BJ (cell line): ENCODE measurements at regions not wholly inside any gene's neighbourhood (a gene's known extent, or its start where the extent isn't known, plus 50 kb on each side); places are given as distances from the start of the nearest gene placed in this dataset.

Experiments
- CTCF ChIA-PET: fragments of 350-600 bp; formaldehyde crosslinking; extraction: SDS; loops from one replicate; lab custom pipeline; 2021; ENCODE audit warnings: antibody characterized with exemption, inconsistent platforms; lab: Yijun Ruan, JAX
- POLR2A ChIA-PET: fragments of 300-600 bp; sonication (Branson Sonifier 250); formaldehyde crosslinking; extraction: SDS; loops from one replicate; lab custom pipeline; 2021; ENCODE audit warnings: antibody characterized with exemption; lab: Charles Lee
- DNase-seq: peaks from one replicate; pipeline ENCODE4 v3.0.0-alpha.2; 2011; ENCODE audit warnings: low read depth
- H3K27me3 ChIP-seq: 2 replicates; pipeline ENCODE4 v1.6.0; 2011; ENCODE audit warnings: low read length; ENCODE audit not compliant: control insufficient read depth, insufficient read depth
- H3K36me3 ChIP-seq: 2 replicates; pipeline ENCODE4 v1.5.1; 2011; ENCODE audit warnings: low read length; ENCODE audit not compliant: control insufficient read depth, insufficient read depth
- H3K4me3 ChIP-seq: 2 replicates; pipeline ENCODE4 v1.5.1; 2011; ENCODE audit warnings: low read depth, mild to moderate bottlenecking, control low read depth, low read length
- CTCF ChIP-seq: IDR thresholded peaks from 2 replicates; pipeline ENCODE4 v1.5.1; 2011; ENCODE audit warnings: low read depth, mild to moderate bottlenecking, control low read depth, inconsistent platforms, low read length, moderate library complexity; ENCODE audit not compliant: insufficient read depth

DNA sequence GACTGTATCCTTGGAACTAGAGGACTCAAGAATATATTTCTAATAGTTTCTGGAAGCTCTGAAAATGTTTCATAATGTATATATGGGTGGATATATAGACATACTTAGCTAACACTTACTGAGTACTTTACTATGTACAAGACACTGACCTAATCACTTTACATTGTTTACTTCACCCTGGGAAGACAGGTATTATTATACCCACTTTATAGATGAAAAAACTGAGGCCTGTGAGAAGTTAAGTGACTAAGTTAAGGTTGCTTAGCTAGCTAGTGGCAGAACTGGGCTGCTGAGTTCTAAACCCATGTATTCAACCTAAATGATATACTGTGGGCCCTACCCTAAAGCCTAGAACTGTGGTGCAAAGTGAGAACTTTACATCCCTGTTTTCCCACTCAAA, 79.1 kb upstream of the SSTR1 start:
- ChIA-PET POLR2A (no interaction called here), CTCF (interaction anchor here (0.9 kb wide), 1 partner anchor 139 kb away, joined by 3 read pairs; no protein-coding TSS in a partner anchor)
- TF ChIP-seq CTCF: no peak
- no peak for DNase-seq
- Histone ChIP-seq H3K36me3 (no peaks in the 10 kb centered on the region), H3K4me3 (no peak overlapping the region), H3K27me3 (no peaks in the 10 kb centered on the region)

GRCh38 chr14:38129192-38129591, 78.5 kb upstream of the SSTR1 start:
- Histone ChIP-seq H3K36me3 (no peaks in the 10 kb centered on the region), H3K27me3 (no peaks in the 10 kb centered on the region), H3K4me3 (no peak overlapping the region)
- CTCF ChIA-PET: interaction anchor here (0.8 to 0.9 kb wide), 2 partner anchors 48 to 139 kb away, joined by 3 read pairs; no protein-coding TSS in a partner anchor
- DNase-seq: no peak
- TF ChIP-seq CTCF: no peak
- POLR2A ChIA-PET: no interaction called here

DNA sequence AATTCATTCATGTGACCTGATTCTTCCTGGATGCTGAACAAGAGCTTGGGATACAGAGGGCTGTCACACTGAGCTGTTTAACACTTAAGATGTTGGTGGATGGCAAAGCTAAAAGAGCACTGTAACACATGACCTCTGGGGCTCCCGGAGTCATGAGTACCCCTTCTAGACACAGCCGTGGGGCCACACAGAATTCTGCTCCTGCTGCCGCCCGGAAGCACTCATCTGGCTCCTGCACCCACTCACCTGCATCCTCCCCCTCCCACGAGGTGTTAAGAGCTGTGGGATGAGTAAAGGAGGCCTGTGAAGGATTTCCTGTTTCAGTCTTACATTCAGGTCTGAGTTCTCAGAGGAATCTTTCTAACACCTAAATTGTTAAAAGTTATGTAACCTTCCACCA, 78.0 kb upstream of the SSTR1 start:
- no peak overlapping the region for H3K4me3 ChIP-seq
- TF ChIP-seq CTCF: no peak
- H3K27me3 ChIP-seq: no peaks in the 10 kb centered on the region
- POLR2A ChIA-PET: no interaction called here
- no peak for DNase-seq
- no peaks in the 10 kb centered on the region for H3K36me3 ChIP-seq
- CTCF ChIA-PET: interaction anchor here (0.8 kb wide), 1 partner anchor 48 kb away, joined by 3 read pairs; no protein-coding TSS in a partner anchor

- POLR2A ChIA-PET: no interaction called here
- TF ChIP-seq CTCF: no peak
- CTCF ChIA-PET: no interaction called here
- Histone ChIP-seq H3K36me3 (no peaks in the 10 kb centered on the region), H3K27me3 (no peaks in the 10 kb centered on the region), H3K4me3 (no peak overlapping the region)
- DNase-seq: no peak
Measured at GRCh38 chr14:38134416-38135030, 73.2 kb upstream of the SSTR1 start.

DNA sequence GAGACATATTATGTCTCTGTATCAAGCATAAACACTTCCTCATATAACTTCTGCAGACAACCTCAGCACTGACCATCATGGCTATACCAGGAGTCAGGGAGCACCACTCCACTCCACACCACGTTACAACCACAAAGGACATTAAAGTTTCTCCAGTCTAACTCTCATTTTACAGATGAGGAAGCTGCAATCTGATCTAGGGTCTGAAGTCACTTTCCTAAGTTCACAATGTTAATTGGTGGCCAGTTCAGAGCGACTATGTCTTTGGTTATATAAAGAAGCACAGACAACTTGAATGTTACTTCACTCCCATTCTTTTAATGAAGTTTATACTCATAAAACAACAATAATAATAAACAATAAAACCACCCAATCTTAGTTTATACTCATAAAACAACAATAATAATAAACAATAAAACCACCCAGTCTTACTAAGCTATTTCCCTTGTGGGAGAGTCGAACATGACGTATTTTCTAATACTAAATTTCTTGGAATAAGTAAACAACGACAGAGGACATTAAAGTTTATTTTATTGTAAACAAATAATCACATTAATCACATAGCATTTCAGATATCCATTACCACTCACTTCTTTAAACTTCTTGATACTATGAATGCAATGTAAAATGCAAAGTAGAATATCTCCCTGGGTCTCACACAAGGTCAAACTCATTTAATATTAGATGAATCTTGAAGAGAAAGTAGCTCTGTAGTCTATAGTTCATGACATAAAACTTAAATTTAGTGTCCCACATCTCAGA, 72.4 kb upstream of the SSTR1 start:
- no peak for DNase-seq
- no peak for TF ChIP-seq CTCF
- Histone ChIP-seq H3K4me3 (no peak overlapping the region), H3K36me3 (no peaks in the 10 kb centered on the region), H3K27me3 (no peaks in the 10 kb centered on the region)
- POLR2A ChIA-PET: interaction anchor here (0.6 kb wide), 2 partner anchors 12 to 29 kb away, joined by 4 to 11 read pairs; no protein-coding TSS in a partner anchor
- CTCF ChIA-PET: no interaction called here
